Hematopoietic multipotent progenitor cell treated with erythropoietin and hydrocortisone succinate and interleukin-3 and kit ligand, for 17 days (in vitro differentiated cells): ENCODE measurements at regions not wholly inside any gene's neighbourhood (a gene's known extent, or its start where the extent isn't known, plus 50 kb on each side); places are given as distances from the start of the nearest gene placed in this dataset.

ENCODE experiments used
- DNase-seq: peaks from one replicate; pipeline ENCODE4 v3.0.0-alpha.2; 2015; ENCODE audit warnings: low spot score

DNA sequence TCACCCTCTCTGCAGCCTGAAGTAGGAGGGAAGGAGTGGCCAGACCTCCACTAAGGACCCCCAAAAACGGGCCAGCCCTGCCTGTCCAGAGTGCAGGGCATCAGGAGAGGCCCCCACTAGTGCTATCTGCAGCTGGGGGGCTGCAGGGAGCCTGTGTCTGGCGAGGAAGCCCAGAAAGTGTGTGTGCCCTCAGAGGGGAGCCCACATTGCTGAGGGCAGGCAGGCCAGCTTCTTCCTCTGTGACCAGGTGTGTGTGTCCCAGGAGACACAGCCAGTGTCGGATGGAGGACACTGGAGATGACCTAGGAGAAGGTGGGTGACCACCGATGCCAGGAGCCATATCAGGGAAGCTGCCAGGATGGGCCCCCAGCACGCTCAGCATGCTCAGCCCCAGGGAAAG lies 218.7 kb downstream of the IRX2 start:
- no peak for DNase-seq

DNA sequence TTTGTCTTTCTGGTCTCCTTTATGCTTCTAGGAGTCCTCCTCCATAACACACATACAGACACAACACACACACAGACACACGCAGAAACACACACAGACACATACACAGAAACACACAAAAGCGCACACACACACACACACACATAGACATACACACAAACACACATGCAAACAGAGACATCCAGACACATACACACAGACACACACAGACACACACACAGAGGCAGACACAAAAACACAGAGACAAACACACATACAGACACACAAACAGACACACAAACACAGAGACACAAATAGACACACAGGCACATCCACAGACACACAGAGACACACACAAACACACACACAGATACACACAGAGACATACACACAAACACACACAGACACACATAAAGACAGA lies 220.2 kb downstream of the IRX2 start:
- no peak for DNase-seq

- DNase-seq, result no peak
Measured at GRCh38 chr5:2530609-2531008, 220.9 kb downstream of the IRX2 start.

DNA sequence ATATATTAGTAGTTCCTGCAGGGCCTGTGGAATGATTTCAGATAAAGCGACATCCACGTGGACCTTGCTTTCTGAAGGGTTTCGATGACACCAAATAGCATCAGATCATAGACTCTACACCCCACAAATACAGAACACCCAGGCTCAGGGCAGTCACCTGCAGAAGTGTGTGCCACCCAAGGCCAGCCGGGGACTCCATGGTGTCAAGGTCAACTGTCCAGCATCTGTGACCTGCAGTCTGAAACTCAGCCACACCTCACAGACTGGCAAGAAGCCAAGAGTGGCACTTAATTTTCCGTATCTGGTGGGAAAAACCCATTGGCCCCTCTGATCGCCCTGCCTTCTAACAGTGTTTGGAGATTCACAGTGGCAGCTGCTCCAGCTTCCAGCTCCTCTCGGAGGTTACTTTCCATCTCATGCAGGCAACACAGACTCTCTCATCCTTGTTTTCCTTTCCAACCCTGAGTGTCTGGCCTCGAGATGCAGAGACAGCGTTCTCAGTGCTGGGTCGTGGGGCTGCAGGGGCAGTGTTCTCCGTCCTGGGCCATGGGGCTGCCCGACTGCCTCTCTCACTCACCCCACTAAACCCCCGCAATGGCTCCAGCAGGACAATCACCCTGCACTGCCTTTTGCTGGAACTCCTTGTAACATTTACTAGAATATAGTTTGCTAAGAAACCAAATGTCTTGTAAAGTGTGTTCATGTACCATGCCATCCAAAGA lies 221.9 kb downstream of the IRX2 start:
- no peak for DNase-seq

DNA sequence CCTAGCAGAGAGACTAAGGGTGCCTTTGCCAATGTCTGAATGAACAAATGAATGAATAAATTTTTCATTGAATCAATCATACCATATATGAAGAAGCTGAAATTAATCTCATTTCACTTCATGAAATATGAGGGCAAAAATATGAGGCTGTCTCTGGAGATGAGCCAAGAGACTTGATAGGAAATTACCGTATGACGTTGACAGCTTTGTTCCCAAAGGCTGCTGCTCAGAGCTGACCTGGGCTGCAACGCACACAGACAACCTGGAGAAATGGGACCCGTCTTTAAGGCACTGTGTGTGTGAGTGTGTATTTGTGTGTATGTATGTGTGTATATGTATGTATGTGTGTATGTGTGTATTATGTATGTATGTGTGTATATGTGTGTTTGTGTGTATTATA lies 226.1 kb downstream of the IRX2 start:
- DNase-seq, result no peak

DNA sequence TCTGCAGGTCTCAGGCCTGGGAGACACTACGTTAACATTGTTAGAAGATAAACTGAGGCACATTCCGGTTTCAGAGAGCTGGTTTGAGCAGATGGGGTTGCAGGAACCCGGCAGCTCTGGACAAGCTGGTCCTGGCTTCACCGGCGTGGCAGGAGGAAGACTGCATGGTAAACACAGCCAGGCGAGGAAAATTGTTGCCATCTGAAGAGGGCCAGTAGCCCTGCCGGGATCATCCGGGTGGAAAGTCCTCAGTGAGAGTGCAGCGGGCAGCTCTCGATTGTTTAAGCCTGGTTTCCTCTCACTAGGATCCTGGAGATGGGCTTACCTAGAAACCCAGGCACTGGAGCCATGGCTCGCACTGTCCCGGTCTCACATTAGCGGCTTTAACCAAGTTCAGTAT lies 226.9 kb downstream of the IRX2 start:
- no peak for DNase-seq

DNA sequence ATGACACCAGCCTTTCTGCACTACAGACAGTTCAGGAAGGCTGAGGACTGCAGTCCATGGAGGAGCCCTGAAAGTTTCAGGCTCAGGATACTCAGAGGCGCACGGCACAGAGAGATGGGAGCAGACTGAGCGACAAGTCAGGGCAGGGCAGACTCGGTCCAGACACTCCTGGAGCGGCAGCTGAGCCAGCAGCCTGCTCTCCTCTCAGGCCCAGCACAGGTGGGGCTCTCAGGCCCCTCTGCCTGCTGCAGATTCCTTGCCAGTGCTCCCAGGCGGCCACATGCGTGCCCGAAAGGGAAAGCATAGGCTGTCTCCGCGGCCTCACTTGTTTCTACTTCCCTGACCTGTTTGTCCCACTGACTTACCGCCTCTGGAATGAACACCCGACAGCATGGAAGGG lies 228.3 kb downstream of the IRX2 start:
- no peak for DNase-seq

GRCh38 chr5:2522372-2522771 lies 229.1 kb downstream of the IRX2 start:
- DNase-seq, result no peak

GRCh38 chr5:2519153-2519552 lies 232.3 kb downstream of the IRX2 start:
- DNase-seq, result no peak

- no peak for DNase-seq
Measured at GRCh38 chr5:2517451-2517850, 234.0 kb downstream of the IRX2 start.

- DNase-seq, result no peak
Measured at GRCh38 chr5:2515180-2515764, 236.2 kb downstream of the IRX2 start.

GRCh38 chr5:2514484-2514883 lies 237.0 kb downstream of the IRX2 start:
- DNase-seq, result no peak

DNA sequence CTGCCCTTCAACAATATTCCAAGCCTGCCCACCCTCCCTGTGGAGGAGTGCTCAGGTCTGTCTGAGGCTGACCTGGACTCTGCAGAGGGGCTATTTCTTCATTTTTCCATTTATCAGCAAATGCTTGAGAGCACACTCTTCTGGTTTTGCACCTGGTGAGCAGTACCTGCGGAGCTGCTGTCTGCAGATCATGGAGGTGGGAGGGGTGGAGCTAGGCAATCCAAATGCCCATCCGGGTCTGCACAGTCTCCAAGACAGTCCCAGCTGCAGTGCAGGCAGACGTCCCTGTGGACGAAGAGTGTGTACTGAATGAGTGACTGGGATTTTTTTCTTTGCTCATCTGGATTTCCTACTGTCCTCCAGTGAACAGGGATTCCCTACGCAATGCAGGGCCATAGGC lies 239.8 kb downstream of the IRX2 start:
- no peak for DNase-seq

DNA sequence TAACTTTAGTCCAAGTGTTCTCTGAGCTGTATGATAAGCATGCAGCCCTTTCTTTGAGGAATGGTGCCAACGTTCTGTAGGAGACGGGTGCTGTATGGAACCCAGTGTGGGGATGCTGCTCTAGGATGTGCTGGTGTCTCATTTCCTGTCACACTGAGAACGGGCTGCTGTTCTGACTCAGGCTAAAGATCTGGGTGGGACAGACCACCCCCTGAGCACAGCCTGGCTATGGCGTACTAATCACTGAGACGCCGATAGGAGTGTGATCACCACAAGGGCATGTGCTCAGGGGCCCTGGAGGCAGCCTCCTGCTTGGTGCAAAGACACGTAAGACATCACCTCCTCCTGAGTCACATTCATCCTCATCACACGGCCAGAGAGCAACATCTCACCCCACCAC lies 240.4 kb downstream of the IRX2 start:
- DNase-seq, result no peak

DNA sequence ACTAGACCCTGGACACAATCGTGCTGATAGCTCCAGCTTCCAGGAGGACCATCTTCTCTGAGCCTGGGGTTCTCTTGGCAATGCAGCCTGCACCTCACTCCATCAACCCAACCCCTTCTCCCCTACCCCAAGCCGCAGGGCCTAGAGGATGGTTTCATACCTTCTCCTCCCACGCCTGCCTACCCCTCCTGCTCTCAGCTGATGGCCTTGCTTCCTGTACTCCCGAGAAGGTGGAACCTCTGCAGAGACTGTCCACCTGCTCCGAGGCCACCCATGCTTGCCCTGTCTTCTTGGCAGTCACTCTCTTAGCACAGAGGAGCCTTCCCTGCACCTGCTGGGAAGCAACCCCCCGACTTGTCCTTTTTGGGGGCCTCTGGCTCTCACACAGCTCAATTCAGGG lies 241.9 kb downstream of the IRX2 start:
- DNase-seq, result no peak

DNA sequence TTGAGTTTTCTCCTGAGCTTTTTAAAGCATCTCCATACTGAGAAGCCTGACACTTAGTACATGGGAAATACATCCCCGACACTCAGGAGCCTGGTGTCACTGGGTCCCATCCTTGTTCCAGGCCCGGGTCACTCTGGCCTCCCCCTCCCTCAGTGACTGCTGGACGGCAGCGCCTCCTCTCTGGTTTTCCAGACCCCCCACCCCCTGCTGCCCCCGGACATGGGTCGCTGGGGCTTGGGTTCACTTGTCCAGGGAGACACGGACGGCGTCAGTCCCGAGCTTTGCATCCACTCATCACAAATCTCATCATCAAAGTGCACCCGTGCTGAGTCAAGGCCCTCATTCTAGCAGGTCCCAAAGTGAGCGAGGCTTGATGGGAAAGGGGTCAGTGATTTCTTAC lies 243.0 kb downstream of the IRX2 start:
- DNase-seq, result no peak

DNA sequence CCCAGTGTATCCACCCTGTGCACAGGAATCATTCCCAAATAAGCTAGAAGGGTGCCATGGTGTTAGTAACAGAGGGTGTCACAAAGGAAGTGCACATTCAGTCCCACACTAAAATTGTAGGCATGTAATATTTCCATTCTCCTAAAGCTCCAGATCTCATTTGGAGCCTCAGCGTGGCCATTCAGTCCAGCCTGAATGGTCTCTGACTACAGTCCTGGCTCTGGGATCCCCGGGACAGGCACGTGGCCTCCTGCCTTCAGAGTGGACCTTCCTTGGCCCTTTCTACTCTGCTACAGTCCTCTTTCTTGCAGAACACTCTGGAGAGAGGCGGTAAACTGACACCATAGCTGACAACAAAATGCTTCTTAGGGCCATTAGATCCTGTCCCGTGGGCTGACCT lies 243.9 kb downstream of the IRX2 start:
- no peak for DNase-seq

DNA sequence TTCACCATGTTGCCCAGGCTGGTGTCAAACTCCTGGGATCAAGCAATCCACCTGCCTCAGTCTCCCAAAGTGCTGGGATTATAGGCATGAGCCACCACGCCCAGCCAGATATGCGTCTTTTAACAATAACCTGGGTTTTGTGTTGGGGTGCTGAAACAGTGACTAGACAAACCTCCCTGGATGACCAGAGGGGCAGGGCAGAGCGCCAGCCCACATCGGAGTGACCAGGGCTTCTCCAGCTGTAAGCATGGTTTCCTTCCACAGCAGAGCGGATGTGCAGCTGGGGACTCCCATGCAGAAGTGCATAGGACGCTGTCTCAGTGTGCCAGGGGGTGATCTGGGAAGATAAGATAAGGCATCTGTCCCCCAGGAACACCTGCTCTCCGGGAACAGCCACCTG lies 244.9 kb downstream of the IRX2 start:
- no peak for DNase-seq

GRCh38 chr5:2505217-2505616 lies 246.3 kb downstream of the IRX2 start:
- no peak for DNase-seq

DNA sequence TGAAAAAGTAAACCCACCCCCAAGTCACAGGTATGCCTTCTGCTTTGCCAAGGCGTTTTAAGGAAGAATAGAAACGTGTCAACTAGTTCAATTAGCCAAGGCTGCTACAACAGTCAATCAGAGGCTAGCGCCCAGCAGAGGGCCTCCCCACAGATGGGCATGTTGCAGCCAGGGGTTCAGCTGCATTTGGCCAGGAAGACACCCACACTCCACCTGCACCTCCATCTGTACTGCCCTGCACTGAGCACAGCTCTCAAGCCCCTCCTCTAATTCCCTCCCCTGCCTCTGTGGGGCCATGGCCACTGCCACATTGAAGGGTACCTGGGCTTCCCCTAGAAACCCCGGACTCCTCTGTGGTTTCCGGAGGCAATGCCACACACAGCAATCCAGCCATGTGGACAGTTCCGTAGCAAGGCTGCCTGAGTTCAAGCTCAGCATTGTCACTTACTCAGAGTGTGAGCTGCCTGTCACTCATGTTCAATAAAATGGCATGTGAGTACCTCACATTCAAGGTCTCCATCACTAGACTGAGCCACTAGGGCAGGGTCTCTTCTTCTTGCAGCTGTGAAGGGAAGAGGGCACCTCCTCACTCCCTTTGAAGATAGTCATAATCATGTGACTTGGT lies 248.4 kb downstream of the IRX2 start:
- DNase-seq, result no peak

DNA sequence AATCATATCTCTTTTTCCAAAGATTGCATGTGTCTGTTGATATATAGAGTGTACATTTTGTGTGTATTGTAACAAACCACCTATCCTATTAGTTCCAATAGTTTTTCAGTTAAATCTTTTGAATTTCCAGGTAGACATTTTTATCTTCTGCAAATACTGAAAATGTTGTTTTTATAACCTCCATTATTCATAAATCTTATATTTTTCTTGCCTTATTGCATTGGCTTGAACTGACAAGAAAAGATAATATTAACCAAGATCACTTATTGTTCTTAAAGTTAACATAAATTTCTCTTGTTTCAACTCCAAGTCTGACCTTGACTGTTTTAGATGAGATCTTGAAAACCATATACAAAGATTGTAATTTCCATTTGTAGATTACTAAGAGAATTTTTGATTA lies 251.6 kb downstream of the IRX2 start:
- no peak for DNase-seq

- DNase-seq, result no peak
Measured at GRCh38 chr5:2496891-2497290, 254.6 kb downstream of the IRX2 start.

- DNase-seq, result no peak
Measured at GRCh38 chr5:2496126-2496525, 255.4 kb downstream of the IRX2 start.

GRCh38 chr5:2493356-2493755 lies 258.1 kb downstream of the IRX2 start:
- no peak for DNase-seq
